Endothelial cell of umbilical vein (primary cell): ENCODE measurements at regions not wholly inside any gene's neighbourhood (a gene's known extent, or its start where the extent isn't known, plus 50 kb on each side); places are given as distances from the start of the nearest gene placed in this dataset.

Experiments used
- BruUV-seq: library from RNA; stranded (reverse); fragments of 400-500 nt; replicated peaks from 2 replicates; lab custom pipeline; 2021; lab: Mats Ljungman, UMichigan
- CTCF ChIA-PET: fragments of 300-600, 350-600 bp; sonication (Branson Sonifier 250); formaldehyde crosslinking; loops from one replicate; lab custom pipeline; 2021; ENCODE audit warnings: antibody characterized with exemption, inconsistent platforms; lab: Charles Lee
- POLR2A ChIA-PET: fragments of 300-600, 350-600 bp; sonication (Branson Sonifier 250); formaldehyde crosslinking; loops from one replicate; lab custom pipeline; 2021; ENCODE audit warnings: antibody characterized with exemption, inconsistent platforms; lab: Charles Lee
- DNase-seq: peaks from one replicate; pipeline ENCODE4 v3.0.0-alpha.2; 2011; ENCODE audit warnings: low read depth, low spot score
- FAIRE-seq: peaks from 2 replicates; lab custom pipeline; 2011; peaks lifted over from hg19 to GRCh38; lab: Jason Lieb, UNC
- H2AFZ ChIP-seq: 2 replicates; pipeline ENCODE4 v1.6.0; 2012; ENCODE audit warnings: low read depth, low read length, control low read depth, inconsistent platforms
- H3K27ac ChIP-seq: 2 replicates; pipeline ENCODE4 v1.5.1; 2011; ENCODE audit warnings: low read depth, mild to moderate bottlenecking, control low read depth, low read length, moderate library complexity; ENCODE audit not compliant: insufficient read depth
- H3K27me3 ChIP-seq, 2 experiments: 2 replicates each; pipeline versions ENCODE4 v1.6.0 to v1.6.1; 2011; ENCODE audit warnings: low read length in 2 of 2, mixed read lengths in 1 of 2; ENCODE audit not compliant: control insufficient read depth in 2 of 2, insufficient read depth in 2 of 2
- H3K36me3 ChIP-seq, 2 experiments: 2 replicates in 1 of 2; 3 replicates in 1 of 2; pipeline ENCODE4 v1.5.1; 2011; ENCODE audit warnings: low read length in 2 of 2, mild to moderate bottlenecking in 1 of 2, moderate library complexity in 1 of 2; ENCODE audit not compliant: control insufficient read depth in 2 of 2, insufficient read depth in 2 of 2; ENCODE audit errors: extremely low read depth in 1 of 2
- H3K4me1 ChIP-seq: 3 replicates; pipeline ENCODE4 v1.5.1; 2011; ENCODE audit warnings: mild to moderate bottlenecking, low read length; ENCODE audit not compliant: control insufficient read depth, insufficient read depth; ENCODE audit errors: extremely low read depth
- H3K4me2 ChIP-seq: 2 replicates; pipeline ENCODE4 v1.6.1; 2011; ENCODE audit warnings: low read length, control low read depth, mixed read lengths; ENCODE audit not compliant: insufficient read depth
- H3K4me3 ChIP-seq, 3 experiments: fragments of 200-600 bp in 1 of 3; sonication (generic), shearing (Covaris generic) in 1 of 3; replicated peaks in 1 of 3; 2 replicates each; pipeline ENCODE4 v1.5.1; 2011 to 2016; ENCODE audit warnings: control low read depth in 3 of 3, low read length in 3 of 3, mild to moderate bottlenecking in 2 of 3, inconsistent platforms in 1 of 3, low read depth in 1 of 3, moderate library complexity in 1 of 3; ENCODE audit not compliant: insufficient read depth in 1 of 3
- H3K79me2 ChIP-seq: 2 replicates; pipeline ENCODE4 v1.6.0; 2012; ENCODE audit warnings: low read length, inconsistent platforms; ENCODE audit not compliant: control insufficient read depth, insufficient read depth
- H3K9ac ChIP-seq: replicated peaks from 2 replicates; pipeline ENCODE3; 2011; ENCODE audit warnings: low read length, control low read depth; ENCODE audit not compliant: insufficient read depth; ENCODE audit errors: extremely low read depth
- H3K9me1 ChIP-seq: replicated peaks from 3 replicates; pipeline ENCODE4 v1.6.0; 2011; ENCODE audit warnings: mild to moderate bottlenecking, low read length; ENCODE audit not compliant: control insufficient read depth, insufficient read depth; ENCODE audit errors: extremely low read depth
- H3K9me3 ChIP-seq: replicated peaks from 2 replicates; pipeline ENCODE4 v1.5.1; 2012; ENCODE audit warnings: low read length, inconsistent platforms; ENCODE audit not compliant: control insufficient read depth, insufficient read depth
- H4K20me1 ChIP-seq: replicated peaks from 2 replicates; pipeline ENCODE3; 2011; ENCODE audit warnings: mild to moderate bottlenecking, low read length; ENCODE audit not compliant: control insufficient read depth, insufficient read depth; ENCODE audit errors: extremely low read depth
- CTCF ChIP-seq, 2 donors: IDR thresholded peaks; 1 replicate in 1 of 2; 2 replicates in 1 of 2; pipeline ENCODE4 v1.5.1; 2011; ENCODE audit warnings: low read length in 2 of 2, mild to moderate bottlenecking in 2 of 2, moderate library complexity in 2 of 2, control low read depth in 1 of 2, inconsistent platforms in 1 of 2, low read depth in 1 of 2; ENCODE audit not compliant: insufficient read depth in 1 of 2; ENCODE audit errors: extremely low read depth in 1 of 2
- EZH2 ChIP-seq: IDR thresholded peaks from 2 replicates; pipeline ENCODE4 v1.6.1; 2012; ENCODE audit warnings: borderline replicate concordance, low read depth, mild to moderate bottlenecking, moderate library complexity, low read length, inconsistent platforms; ENCODE audit not compliant: severe bottlenecking
- FOS ChIP-seq: IDR thresholded peaks from 2 replicates; pipeline ENCODE4 v1.6.1; 2011; ENCODE audit warnings: mild to moderate bottlenecking, low read length, moderate library complexity, borderline replicate concordance; ENCODE audit not compliant: insufficient read depth
- GATA2 ChIP-seq: IDR thresholded peaks from 2 replicates; pipeline ENCODE4 v1.7.0; 2011; ENCODE audit warnings: low read depth, mild to moderate bottlenecking, moderate library complexity, mixed read lengths, low read length; ENCODE audit not compliant: insufficient read length, insufficient read depth
- JUN ChIP-seq: IDR thresholded peaks from 2 replicates; pipeline ENCODE4 v1.6.1; 2011; ENCODE audit warnings: borderline replicate concordance, low read depth; ENCODE audit not compliant: insufficient read length, insufficient read depth
- MAX ChIP-seq: IDR thresholded peaks from 2 replicates; pipeline ENCODE4 v1.6.1; 2011; ENCODE audit not compliant: insufficient read depth, insufficient read length
- MYC ChIP-seq: IDR thresholded peaks from one replicate; pipeline ENCODE4 v1.6.1; 2011; ENCODE audit warnings: mild to moderate bottlenecking, low read depth, low read length
- POLR2A ChIP-seq: IDR thresholded peaks from 2 replicates; pipeline ENCODE4 v1.6.1; 2012; ENCODE audit warnings: low read depth, mild to moderate bottlenecking, control low read depth, low read length
- POLR2AphosphoS5 ChIP-seq: IDR thresholded peaks from 2 replicates; pipeline ENCODE4 v1.6.1; 2012; ENCODE audit warnings: low read depth, mild to moderate bottlenecking, control low read depth, low read length, moderate library complexity; ENCODE audit not compliant: insufficient read depth
- dilution Hi-C: fragments of 300-500 bp; cut with MboI; formaldehyde crosslinking; loops from one replicate; pipeline ENCODE4 v1.15.0; 2019; ENCODE audit warnings: low sequenced_read_pairs; ENCODE audit not compliant: extremely low pct_ligation_motif_present
- intact Hi-C: fragments of 100-400 bp; cut with micrococcal nuclease; formaldehyde crosslinking; loops from one replicate; pipeline ENCODE4 v1.10.0; 2022

- ChIA-PET POLR2A (no interaction called here), CTCF (no interaction called here)
- Histone ChIP-seq H3K4me3 (no peak overlapping the region), H3K4me2 (no peak overlapping the region), H3K9ac (no peak overlapping the region), H3K27me3 (peaks cover 0 to 3% of the 10 kb centered on the region in 2 experiments), H4K20me1 (no peaks in the 10 kb centered on the region), H3K27ac (no peak overlapping the region), H3K9me3 (no peaks in the 10 kb centered on the region), H3K36me3 (no peaks in the 10 kb centered on the region), H2AFZ (no peak overlapping the region), H3K4me1 (no peaks in the 10 kb centered on the region), H3K79me2 (no peaks in the 10 kb centered on the region), H3K9me1 (no peaks in the 10 kb centered on the region)
- TF ChIP-seq POLR2A (no peak), CTCF (IDR thresholded peaks at IDR 0.05; ENCODE audit: extremely low read depth in 1 of 2, insufficient read depth in 1 of 2, low read depth in 1 of 2, low read length in 2 of 2) (peak; percentile 12 to 21)
- intact Hi-C loops (no loop called here), dilution Hi-C loops (no loop called here)
- no peak for DNase-seq
- peak; percentile 26 for FAIRE-seq
- no TSS peak for BruUV-seq
Measured at GRCh38 chr15:62648954-62649353, 393.6 kb upstream of the TPM1 start.

- H3K27me3 ChIP-seq = peaks cover 0 to 3% of the 10 kb centered on the region in 2 experiments
- H3K4me2 ChIP-seq = no peak overlapping the region
- ChIA-PET CTCF (no interaction called here), POLR2A (no interaction called here)
- H3K4me3 ChIP-seq = no peak overlapping the region
- H3K27ac ChIP-seq = no peak overlapping the region
- H2AFZ ChIP-seq = no peak overlapping the region
- H3K9me1 ChIP-seq = no peaks in the 10 kb centered on the region
- no TSS peak for BruUV-seq
- DNase-seq = no peak
- no peaks in the 10 kb centered on the region for H3K4me1 ChIP-seq
- H3K9ac ChIP-seq = no peak overlapping the region
- no peaks in the 10 kb centered on the region for H3K79me2 ChIP-seq
- intact Hi-C loops = no loop called here
- TF ChIP-seq MAX (no peak), FOS (no peak), POLR2A (no peak), POLR2AphosphoS5 (no peak), CTCF (IDR thresholded peaks at IDR 0.05; ENCODE audit: extremely low read depth in 1 of 2, insufficient read depth in 1 of 2, low read depth in 1 of 2, low read length in 2 of 2) (no peak), GATA2 (no peak), JUN (no peak), EZH2 (no peak), MYC (no peak)
- no peaks in the 10 kb centered on the region for H3K36me3 ChIP-seq
- dilution Hi-C loops = no loop called here
- no peak for FAIRE-seq
- H3K9me3 ChIP-seq = no peaks in the 10 kb centered on the region
- H4K20me1 ChIP-seq = no peaks in the 10 kb centered on the region
Measured at GRCh38 chr15:62649793-62650420, 392.6 kb upstream of the TPM1 start.
